GM21367 (cell line): ENCODE measurements at regions not wholly inside any gene's neighbourhood (a gene's known extent, or its start where the extent isn't known, plus 50 kb on each side); places are given as distances from the start of the nearest gene placed in this dataset.

ENCODE experiments used
- ATAC-seq: cut with Tn5 transposase; IDR thresholded peaks from one replicate; pipeline ENCODE4 v1.9.1; 2021; ENCODE audit not compliant: unreplicated experiment

- no peak for ATAC-seq
These were observed 96.3 kb upstream of the RNF152 start for GRCh38 chr18:61989138-61989537.

GRCh38 chr18:61988100-61988499 is 95.3 kb upstream of the RNF152 start:
- no peak for ATAC-seq

DNA sequence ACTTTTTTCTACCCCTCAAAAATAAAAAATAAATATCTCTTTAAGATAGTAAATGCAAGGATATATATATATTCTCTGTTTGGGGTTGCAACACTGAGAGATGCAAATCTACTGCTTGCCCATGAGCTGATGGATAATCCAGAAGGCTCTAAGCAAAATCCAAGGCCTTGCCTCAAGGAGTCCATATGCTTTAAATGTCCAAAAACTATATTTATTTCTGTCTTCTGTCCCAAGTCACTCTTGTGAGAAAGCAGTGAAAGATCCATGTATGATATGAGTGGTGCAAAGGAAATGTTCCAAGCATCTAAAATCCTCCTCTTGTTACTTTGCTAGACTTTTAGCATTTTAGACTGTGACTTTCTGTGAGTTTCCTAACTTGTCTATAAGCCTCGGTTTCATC is 92.9 kb upstream of the RNF152 start:
- ATAC-seq: no peak

DNA sequence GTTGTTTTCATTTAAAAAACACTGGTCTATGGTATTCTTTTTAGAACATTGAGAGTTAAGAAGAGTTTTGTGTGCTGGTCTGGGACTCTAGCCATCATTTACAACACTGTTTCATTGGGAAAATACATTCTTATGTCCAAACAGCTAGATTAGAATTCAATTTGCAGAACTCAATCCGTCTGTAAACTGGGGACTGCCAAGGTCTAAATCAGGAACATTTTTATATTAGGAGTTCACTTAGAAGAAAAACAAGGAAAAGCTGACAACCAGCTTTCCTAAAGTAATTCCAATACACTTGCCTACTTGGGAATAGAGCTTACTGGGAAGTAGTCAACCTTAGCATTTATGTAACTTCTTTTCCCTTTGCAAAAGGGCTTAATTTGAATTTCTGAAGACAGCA is 91.5 kb upstream of the RNF152 start:
- no peak for ATAC-seq

GRCh38 chr18:61982475-61982874 is 89.7 kb upstream of the RNF152 start:
- no peak for ATAC-seq

DNA sequence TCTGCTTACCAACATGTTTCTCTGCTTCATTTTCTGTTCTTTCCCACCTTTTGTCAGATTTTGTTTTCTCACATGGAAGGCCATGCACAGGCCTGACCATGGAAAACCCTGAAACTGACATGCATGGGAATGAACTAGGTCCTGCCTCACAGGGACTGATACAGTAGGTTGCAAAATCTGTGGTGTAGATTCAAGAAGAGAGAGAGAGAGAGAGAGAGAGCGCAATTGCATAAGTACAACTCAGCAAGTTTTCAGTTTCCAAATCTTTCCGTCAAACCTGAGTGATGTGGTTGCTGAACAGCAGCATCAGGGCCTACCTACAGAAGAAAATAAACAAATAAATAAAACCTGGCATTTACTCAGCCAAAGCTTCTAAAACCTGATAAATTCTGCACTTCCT is 87.5 kb upstream of the RNF152 start:
- ATAC-seq: no peak

DNA sequence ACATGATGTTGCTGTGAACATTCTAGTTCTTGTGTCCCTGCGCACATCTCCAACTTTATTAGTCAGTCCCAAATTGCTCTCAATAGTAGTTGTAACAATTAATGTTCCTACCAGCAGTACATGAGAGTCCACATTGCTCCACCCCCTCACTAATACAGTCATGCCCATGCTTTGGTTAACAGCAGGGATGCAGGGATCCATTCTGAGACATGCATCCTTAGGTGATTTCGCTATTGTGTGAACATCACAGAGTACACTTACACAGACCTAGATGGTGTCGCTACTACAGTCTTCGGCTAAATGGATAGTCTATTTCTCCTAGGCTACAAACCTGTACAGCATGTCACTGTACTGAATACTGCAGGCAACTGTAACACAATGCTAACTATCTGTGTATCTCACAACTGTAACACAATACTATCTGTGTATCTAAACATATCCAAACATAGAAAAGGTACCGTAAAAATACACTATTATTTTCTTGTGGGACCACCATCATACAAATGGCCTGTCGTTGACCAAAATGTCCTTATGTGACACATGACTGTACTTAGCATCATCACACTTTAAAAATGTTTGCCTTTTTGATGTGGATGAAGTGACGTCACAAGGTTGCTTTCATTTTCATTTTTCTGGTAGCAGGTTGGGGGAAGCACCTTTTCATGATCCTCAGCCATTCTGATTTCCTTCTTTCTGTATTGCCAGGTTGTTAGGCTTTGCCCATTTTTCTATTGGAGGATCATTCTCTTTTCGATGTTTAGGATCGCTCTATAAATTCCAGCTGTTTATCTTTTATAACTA is 82.9 kb upstream of the RNF152 start:
- peak; percentile 38 for ATAC-seq

DNA sequence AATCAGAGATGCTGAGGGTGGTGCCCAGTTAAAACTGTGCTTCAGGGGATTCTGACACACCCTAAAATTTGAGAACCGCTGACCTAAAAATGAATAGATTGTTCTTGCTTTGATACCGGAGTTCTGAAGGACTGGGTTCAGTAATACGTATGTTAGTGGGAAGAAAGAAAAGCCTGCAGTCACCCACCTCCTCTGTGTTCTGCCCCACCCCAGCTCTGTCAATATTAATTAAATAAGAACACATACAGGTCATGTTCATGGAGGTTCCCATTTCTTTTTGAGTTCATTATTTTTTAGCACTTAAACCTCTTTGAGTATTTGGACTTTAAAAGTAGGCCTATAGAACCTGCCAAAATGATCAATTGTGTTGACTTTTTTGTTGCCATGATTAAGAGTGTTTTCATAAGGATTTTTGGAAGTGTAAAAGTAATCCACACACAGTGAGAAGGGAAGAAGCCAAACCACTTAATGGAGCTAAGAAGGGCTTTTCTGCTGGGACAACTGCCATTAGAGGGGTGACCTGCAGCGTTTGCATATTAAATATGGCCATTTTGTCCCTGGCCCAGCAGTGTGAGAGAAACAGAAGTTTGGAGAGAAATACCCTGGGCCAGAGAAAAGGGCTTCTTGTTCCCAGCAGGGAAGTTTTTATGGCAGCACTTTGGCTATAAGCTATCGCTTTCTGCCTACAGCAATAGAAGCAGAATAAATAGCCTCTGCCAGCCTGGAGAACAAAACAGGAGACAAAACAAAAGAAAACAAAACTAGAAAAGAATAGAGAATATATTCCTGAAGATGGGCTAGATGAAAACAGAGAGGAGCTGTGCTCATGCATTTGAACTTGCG is 80.7 kb upstream of the RNF152 start:
- no peak for ATAC-seq

DNA sequence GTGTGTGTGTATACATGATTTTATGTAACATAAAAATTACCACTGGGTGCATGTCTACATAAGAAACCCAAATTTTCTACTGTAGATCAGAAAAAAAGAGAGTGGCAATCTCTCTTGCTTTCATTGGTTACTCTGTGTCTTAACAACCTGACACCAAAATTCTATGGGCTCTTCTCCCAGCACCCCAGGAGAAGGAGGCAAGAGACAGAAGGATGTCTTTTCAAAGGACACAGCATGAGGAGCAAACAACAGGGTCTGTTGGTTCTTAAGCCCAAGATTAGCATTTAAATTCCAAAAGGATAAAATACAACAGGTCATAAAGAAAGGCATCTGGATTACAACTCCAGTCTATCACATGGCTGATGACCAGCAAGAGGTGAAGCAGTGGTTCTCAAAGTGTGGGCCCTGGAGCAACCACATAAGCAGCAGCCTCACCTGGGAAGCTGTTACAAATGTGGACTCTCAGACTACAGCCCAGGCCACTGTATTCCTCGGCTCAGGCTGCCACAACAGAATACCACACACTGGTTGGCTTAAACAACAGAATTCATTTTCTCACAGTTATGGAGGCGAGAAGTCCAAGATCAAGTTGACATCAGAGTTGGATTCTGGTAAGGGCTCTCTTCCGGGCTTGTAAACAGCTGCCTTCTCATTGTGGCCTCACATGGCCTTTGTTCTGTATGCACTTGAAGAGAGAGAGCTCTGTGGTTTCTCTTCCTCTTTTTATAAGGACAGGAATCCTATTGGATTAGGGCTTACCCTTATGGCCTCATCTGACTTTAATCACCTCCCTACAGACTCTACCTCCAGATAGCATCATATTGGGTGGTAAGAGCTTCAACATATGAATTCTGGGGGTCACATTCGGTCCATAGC is 79.8 kb upstream of the RNF152 start:
- ATAC-seq: peak; percentile 79

DNA sequence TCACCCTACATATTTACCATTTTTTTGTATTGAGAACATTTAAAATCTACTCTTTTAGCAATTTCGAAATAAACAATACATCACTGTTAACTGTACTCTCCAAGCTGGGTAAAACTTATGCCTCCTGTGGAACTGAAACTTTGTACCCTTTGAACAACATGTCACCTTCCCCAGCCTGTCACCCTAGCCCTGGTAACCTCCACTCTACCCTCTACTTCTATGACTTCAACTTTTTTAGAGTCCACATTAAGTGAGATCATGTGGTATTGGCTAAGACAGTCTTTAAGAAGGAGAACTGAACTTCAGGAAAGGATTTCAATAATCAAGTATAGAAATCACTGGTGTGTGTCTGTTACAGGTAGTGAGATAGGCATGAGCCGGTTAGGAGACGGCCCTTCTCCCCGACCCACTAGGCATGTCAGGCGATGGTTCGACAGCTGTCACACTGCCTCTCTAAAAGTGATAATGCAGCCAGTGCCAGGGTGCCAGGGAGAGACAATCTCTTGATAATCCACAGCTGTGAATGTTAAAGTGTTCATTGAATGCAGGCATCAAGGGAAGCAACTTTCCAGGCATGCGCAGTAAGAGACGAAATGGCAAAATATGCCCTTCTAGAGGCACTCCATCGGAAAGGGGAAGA is 74.6 kb upstream of the RNF152 start:
- ATAC-seq: no peak

- no peak for ATAC-seq
These were observed 72.5 kb upstream of the RNF152 start for GRCh38 chr18:61965311-61965710.

- ATAC-seq: no peak
These were observed 71.8 kb upstream of the RNF152 start for GRCh38 chr18:61964616-61965015.

DNA sequence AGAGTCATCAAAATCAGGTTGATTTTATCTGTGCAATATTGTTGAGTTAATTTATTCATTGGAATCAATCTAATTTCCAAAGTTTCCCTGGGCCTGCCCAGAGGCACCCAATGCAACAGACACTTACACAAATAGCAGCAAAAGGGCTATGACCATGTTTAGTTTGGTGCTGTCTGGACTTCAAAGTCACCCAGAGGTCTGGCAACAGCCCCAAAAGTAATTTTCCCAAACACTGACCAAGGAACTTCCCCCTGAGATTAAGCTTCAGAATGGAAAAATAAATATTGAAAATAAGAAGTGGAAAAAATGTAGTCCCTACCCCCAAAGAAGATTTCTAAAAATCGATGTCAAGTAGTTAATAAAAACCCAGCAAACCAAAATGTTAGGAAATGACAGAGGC is 70.9 kb upstream of the RNF152 start:
- ATAC-seq: no peak

GRCh38 chr18:61957801-61958516 is 65.2 kb upstream of the RNF152 start:
- no peak for ATAC-seq

GRCh38 chr18:61955644-61956043 is 62.8 kb upstream of the RNF152 start:
- ATAC-seq: peak; percentile 44

- no peak for ATAC-seq
These were observed 61.4 kb upstream of the RNF152 start for GRCh38 chr18:61954096-61954746.

GRCh38 chr18:61953641-61954040 is 60.8 kb upstream of the RNF152 start:
- ATAC-seq: no peak

DNA sequence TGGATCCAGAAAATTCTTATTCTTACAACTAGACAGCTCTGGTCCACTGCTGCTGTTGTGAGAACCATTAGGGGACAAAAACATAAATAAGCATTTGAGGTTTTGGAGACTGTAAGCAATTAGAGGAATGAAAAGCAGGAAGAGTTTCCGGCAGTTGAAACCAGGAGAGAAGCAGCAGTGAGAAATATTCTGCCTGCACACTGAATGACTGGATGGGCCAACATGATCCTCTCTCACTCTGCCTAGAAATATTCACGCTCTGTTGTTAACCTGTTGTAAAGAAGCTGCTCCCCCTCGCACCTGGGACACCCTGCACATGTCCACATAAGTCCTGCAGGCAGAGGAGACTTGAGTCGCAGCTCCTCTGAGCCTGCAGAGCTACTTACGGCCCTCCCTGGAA is 60.4 kb upstream of the RNF152 start:
- ATAC-seq: no peak

DNA sequence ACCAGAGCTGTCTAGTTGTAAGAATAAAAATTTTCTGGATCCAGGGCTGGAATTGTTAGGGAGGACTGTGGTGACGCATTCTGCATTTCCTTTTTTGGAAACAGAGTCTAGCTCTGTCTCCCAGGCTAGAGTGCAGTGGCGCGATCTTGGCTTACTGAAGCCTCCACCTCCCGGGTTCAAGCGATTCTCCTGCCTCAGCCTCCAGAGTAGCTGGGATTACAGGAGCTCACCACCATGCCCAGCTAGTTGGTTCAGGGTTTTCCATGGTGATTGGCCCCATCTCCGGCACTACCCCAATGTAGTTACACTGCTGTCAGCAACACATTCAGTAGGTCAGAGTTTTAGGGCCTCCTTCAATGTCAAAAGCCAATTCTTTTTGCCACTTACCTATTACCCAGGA is 58.6 kb upstream of the RNF152 start:
- ATAC-seq: no peak

DNA sequence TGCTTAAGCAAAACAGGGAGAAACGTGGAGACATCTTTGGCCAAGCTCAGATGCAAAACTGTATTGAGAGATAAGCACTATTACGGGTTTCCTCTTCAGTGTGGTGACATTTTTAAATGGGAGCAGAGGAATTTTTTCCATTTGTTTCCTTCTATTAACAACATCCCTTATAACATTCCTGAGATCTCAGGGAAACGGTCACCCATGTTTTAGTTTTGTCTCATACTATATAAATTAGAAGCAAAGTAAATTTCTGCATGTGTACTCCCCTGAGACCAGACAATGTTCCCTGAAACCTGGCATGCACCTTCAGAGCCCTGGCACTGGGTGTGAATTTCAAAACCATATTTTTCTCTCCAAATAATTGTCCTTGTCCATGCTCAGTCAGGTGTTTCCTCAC is 57.6 kb upstream of the RNF152 start:
- ATAC-seq: no peak
